ENCODE measurements at regions not wholly inside any gene's neighbourhood (a gene's known extent, or its start where the extent isn't known, plus 50 kb on each side); places are given as distances from the start of the nearest gene placed in this dataset.
"Not testable (repeated sequence)": the region's sequence is repeated elsewhere in the genome, so short reads cannot be mapped to it uniquely, and the experiment has no call there.

- not testable (repeated sequence) for TF ChIP-seq CTCF (conservative IDR thresholded peaks at IDR 0.05 in 1 of 2, IDR thresholded peaks at IDR 0.05 in 1 of 2; ENCODE audit: extremely low read depth in 1 of 2, insufficient read depth in 1 of 2, low read depth in 1 of 2, low read length in 2 of 2); EZH2 (IDR thresholded peaks at IDR 0.05; ENCODE audit: borderline replicate concordance, low read length)
Observed at GRCh38 chr2:176578292-176578691, 309.1 kb downstream of the MTX2 start.
